RKO (cell line): ENCODE measurements at regions not wholly inside any gene's neighbourhood (a gene's known extent, or its start where the extent isn't known, plus 50 kb on each side); places are given as distances from the start of the nearest gene placed in this dataset.

Experiments used
- DNase-seq: peaks from one replicate; pipeline ENCODE4 v3.0.0-alpha.2; 2016; ENCODE audit warnings: low spot score

DNA sequence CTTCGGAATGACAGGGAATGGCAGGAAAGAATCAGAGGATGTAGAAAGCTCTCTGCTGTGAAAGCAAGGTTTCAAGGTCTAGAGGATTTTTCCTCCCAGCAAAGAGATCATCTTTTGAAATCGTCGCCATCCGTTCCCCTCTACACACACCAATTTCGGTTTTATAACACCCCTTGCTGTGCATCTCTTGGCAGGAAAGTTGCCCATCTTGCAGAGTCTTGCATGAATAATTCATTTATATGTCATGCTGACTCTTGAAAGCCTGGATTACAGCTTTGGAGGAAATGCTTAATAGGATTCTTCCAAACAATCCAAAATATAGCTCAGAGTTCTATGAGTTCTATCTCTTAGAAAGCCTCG lies 262.7 kb downstream of the CHL1 start:
- no peak for DNase-seq

GRCh38 chr3:461006-461405 lies 264.4 kb downstream of the CHL1 start:
- no peak for DNase-seq

DNA sequence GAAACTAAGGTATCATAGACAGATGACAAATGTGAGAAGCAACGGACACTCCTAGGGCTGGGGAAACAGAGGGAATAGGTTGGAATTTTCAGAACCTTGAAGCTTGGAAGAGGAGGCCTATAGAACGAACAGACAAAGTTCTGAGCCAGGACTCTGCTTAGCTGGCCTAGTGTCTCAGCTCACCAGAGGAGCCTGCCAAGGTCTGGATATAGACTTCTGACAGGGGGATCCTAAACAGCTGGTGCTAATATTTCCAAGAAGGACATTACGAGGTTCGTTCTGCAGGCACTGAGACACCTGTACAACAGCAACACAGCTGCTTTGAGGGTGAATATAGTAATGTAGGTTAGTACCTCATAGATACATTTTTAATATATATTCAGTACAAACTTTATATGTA lies 266.3 kb downstream of the CHL1 start:
- no peak for DNase-seq

GRCh38 chr3:463252-464192 lies 267.0 kb downstream of the CHL1 start:
- DNase-seq = no peak

DNA sequence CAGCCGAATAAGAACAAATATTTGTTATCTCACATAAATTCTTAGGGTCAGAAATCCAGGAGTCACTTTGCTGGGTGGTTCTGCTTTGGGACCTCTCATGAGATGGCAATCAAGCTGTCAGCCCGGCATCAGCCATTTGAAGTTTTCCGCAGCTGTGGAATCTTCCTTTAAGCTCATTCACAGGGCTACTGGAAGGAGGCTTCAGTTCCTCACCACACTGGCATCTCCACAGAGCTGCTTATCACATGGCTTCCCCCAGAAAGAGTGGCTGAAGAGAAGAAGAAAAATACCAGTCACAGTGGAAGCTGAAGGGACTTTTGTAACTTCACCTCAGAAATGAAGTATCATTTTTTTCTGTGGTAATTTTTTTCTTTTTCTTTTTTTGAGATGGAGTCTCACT lies 267.7 kb downstream of the CHL1 start:
- DNase-seq = no peak

GRCh38 chr3:468172-468571 lies 271.6 kb downstream of the CHL1 start:
- peak; percentile 5 for DNase-seq

- no peak for DNase-seq
These were observed 276.7 kb downstream of the CHL1 start for GRCh38 chr3:473033-473800.

DNA sequence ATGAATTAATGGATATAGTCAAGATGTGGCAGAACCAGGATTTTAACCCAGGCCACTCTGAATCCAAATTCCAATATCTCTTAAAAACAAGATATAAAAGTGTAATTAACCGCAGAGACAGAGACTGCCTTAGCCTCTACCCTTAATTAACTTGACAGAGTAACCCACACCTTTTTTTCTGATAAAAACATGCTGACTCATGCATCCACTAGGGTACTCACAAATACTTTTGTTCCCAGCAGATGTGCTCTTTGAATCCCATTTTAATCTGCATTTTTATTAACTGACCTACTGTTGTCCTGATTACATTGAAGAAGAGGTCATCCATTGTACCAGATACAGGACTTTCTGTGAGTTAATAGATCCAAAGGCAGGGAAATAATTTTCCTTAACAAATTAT lies 278.3 kb downstream of the CHL1 start:
- DNase-seq = no peak

DNA sequence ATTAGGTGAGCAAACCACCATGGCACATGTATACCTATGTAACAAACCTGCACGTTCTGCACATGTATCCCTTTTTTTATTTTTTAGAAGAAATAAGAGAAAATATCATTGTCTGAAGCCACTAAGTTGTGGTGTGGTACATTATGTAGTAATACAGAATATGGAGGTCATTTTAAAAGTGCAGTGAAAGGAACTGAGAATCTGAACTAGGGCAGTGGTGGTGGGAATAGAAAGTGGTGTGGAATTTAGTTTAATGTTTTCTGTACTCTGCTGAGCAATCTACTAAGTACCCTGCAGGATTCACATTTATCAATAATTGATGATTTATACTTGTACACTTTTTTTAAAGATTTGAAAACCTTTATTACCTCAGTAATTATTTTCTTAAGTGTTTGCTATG lies 283.5 kb downstream of the CHL1 start:
- DNase-seq = no peak

- DNase-seq = no peak
These were observed 284.5 kb downstream of the CHL1 start for GRCh38 chr3:481111-481510.

GRCh38 chr3:481680-482079 lies 285.1 kb downstream of the CHL1 start:
- DNase-seq = peak; percentile 41

DNA sequence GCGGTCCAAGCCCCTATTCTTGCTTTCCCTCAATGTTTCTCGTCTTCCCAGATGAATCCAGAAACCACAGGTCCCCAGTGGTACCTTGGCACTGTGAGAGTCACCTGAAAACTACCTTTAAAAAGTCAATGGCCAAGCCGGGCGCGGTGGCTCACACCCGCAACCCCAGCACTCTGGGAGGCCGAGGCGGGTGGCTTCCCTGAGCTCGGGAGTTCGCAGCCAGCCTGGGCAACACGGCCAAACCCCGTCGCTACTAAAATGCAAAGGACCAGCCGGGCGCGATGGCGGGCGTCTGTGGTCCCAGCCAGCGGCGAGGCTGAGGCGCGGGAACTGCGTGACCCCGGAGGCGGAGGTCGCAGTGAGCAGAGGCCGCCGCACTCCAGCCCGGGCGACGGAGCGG lies 285.9 kb downstream of the CHL1 start:
- no peak for DNase-seq

- DNase-seq = no peak
These were observed 287.8 kb downstream of the CHL1 start for GRCh38 chr3:484341-484740.

GRCh38 chr3:487614-488013 lies 291.1 kb downstream of the CHL1 start:
- DNase-seq = peak; percentile 26

DNA sequence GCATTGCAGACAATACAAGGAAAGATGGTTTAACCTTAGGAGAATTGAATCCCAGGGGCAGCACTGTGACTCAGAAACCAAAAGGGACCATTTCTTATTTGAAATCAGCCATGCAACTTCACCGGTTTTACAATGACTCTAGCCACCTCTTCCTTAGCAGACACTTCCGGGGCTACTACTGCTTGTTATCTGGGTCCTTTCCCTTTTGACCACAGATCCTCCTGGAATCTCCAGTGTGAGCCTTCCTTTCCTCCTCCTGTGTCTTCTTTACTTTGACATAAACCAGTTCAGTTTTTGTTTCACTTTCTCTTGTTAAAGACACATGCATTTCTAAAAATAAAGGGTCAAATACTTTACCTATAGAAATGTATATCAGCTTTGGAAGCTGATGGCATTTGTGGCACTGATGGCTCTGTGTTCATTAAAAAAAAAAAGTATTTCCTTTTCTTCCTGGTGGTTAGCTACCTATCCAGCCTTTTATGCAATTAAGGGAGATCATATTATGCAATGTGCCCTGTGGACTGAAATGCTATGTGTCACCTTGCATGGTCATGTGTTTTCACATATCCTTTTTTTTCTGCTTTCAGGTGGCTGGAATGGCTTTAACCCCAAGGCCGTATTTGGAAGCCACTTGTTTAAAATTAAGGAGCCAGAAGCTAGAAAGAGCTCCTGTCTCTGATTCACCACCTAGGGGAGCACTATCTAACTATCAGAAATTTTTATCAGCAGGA lies 296.2 kb downstream of the CHL1 start:
- DNase-seq = no peak

DNA sequence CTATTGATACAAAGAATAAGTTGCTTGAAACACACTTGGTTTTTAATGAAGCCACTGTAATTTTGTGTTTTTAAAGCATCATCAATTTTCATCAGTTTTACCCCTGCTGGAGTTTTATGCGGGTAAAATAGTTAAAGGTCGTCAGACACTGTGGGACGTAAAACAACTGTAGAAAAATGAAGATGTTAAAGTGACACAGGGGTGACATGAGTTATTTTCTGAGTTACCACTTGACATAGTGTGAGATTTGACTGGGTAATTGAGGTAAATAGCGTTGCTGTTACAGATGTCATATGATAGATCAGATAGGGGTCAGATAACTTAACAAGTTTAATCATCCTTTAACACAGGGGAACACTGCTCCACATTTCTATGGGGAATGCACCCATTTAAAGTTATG lies 297.6 kb downstream of the CHL1 start:
- no peak for DNase-seq

- DNase-seq = no peak
These were observed 301.9 kb downstream of the CHL1 start for GRCh38 chr3:498487-498886.

GRCh38 chr3:499001-499761 lies 302.6 kb downstream of the CHL1 start:
- no peak for DNase-seq

- DNase-seq = no peak
These were observed 305.9 kb downstream of the CHL1 start for GRCh38 chr3:502486-502885.

DNA sequence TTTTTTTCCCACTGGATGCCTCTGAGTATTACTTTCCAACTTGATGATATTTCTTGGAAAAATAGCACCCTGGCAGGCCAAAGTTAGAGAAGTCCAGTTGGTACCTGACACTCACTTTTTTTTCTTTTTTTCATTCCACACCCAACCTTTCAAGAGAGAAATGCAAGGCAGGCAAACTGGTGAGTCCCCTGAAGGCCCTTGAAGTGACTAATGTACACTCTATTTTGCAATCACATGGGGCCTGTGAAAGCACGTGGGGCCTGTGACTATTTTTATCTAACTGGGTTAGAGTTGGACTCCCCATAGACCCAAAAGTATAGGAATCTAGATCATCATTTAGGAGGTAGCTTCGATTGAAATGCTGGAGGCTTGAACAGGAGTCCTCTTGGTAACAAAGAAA lies 316.7 kb downstream of the CHL1 start:
- no peak for DNase-seq

- peak; percentile 46 for DNase-seq
These were observed 317.6 kb downstream of the CHL1 start for GRCh38 chr3:514192-514591.

DNA sequence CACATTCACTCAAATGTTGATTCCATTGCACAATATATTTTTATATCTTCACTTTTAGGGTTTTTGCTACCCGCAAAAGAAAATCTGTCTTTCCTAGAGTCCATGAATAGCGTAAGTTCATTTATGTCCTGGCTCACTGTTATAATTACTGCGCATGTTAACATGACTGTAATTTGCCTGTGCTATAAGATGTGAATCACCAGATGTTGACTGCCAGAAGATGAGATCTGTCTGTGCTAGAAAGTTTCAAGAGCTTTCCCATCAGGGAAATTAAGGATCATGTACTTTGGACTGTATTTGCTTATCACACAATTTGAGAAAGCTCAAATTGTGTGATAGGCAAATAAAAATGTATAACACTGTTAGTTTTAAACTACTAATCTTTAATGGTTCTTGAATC lies 322.5 kb downstream of the CHL1 start:
- DNase-seq = no peak
